SK-N-SH treated with all-trans-retinoic acid at 6 μM for 48 hours (cell line): ENCODE measurements at regions not wholly inside any gene's neighbourhood (a gene's known extent, or its start where the extent isn't known, plus 50 kb on each side); places are given as distances from the start of the nearest gene placed in this dataset.

Source experiments
- ARNTL ChIP-seq: fragments of 450-650 bp; formaldehyde crosslinking; IDR thresholded peaks from 2 replicates; pipeline ENCODE4 v1.5.0; 2020; ENCODE audit warnings: low read depth, mild to moderate bottlenecking, moderate library complexity, borderline replicate concordance
- CREB5 ChIP-seq: fragments of 250-450 bp; sonication (Bioruptor Pico); IDR thresholded peaks from 2 replicates; pipeline ENCODE4 v1.5.1; 2020; ENCODE audit warnings: low read depth, mild to moderate bottlenecking, moderate library complexity
- RARB ChIP-seq: fragments of 250-450 bp; sonication (Bioruptor Pico); IDR thresholded peaks from 2 replicates; pipeline ENCODE4 v1.8.0; 2021; ENCODE audit warnings: mild to moderate bottlenecking, moderate library complexity

- TF ChIP-seq ARNTL (CRISPR knock-in tag) (no peak), CREB5 (CRISPR knock-in tag) (no peak), RARB (CRISPR knock-in tag) (no peak)
Observed at GRCh38 chr12:91887957-91888356, 257.7 kb downstream of the BTG1 start.
